Fibroblast of skin of right quadriceps (primary cell): ENCODE measurements at regions not wholly inside any gene's neighbourhood (a gene's known extent, or its start where the extent isn't known, plus 50 kb on each side); places are given as distances from the start of the nearest gene placed in this dataset.

Experiments
- DNase-seq: peaks from one replicate; pipeline ENCODE4 v3.0.0-alpha.2; 2013

- no peak for DNase-seq
Observed at GRCh38 chr3:84082726-84083125, 876.1 kb upstream of the CADM2 start.

DNA sequence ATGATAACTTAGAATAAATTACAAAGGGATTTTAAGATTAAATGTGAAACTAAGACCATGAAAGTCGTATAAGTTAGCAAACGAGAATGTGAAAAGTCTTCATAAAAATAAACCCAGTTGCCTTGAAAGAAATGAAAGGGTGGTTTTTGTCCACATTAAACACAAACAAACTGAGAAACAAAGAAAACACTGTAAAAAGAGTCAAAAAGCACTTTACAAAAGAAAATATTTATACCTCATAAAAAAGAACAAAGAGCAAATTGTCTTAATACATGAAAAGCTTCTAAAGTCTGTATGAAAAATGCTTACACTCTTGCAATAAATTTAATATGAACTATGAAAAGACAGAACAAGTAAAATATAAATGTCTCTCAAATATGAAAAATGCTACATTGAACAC is 865.9 kb upstream of the CADM2 start:
- no peak for DNase-seq

GRCh38 chr3:84096188-84096587 is 862.6 kb upstream of the CADM2 start:
- DNase-seq = no peak

- no peak for DNase-seq
Observed at GRCh38 chr3:84100861-84101260, 857.9 kb upstream of the CADM2 start.

GRCh38 chr3:84108442-84108971 is 850.3 kb upstream of the CADM2 start:
- peak; percentile 7 for DNase-seq

- DNase-seq = no peak
Observed at GRCh38 chr3:84109911-84110310, 848.9 kb upstream of the CADM2 start.

DNA sequence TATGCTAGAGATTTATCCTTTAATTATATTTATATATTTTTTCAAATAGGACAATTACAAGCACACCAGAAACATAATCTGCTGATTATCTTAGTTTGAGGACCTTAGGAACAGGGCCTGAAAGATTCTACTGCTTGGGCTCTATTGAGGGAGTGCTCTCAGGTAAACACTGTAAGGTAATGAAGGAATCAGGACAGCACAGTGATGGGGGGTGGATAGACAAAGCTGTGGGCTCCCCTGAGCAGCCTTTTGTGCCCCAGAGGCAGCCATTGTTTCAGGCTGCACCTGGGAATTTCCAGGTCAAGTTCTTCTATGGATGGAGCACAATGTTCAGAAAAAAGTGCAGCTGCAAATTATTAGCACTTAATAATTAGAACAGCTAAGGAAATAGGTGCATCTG is 848.0 kb upstream of the CADM2 start:
- DNase-seq = no peak

DNA sequence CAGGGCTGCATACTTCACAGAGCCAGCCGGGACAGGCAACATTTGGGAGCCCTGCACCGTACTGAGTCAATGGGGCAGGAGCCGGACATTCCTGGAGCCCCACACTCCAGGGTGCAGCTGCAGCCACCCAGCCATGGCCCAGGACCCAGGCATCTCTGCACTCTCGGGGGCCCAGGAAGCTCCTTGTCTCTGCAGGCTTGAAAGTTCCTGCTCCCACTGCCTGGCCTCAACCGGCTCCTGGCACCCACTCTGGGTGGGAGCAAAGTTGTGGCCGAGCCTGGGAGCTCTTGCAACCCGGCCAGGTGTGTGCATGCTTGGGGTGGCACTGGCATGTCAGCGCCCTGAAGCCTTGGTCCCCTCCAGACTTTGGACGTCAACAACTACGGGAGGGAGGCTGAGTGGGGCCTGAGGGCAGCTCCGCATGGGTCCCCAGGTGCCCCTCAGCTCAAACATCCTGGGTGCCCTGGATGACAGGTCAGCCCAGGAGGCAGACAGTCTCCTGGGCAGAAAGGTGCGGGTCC is 833.5 kb upstream of the CADM2 start:
- no peak for DNase-seq

GRCh38 chr3:84125760-84126159 is 833.0 kb upstream of the CADM2 start:
- no peak for DNase-seq

DNA sequence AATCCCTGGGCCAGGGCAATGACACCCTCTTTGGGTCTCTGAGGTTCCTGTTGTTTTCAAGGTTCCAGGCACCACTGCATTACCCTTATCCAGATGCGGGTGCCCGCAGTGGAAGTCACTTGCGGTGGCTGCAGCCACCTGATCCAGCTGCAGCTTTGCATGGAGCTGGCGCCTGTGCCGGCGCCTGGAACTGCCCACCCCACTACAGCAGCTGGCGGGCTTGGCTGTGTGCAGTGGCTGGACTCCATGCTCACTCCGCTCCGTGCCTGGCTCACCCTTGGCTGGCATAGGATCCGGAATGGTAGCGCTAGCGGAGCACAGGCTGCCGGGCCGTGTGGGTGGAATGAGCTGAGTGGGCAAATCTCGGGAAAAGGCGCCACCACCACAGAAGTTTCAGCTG is 832.6 kb upstream of the CADM2 start:
- DNase-seq = no peak

DNA sequence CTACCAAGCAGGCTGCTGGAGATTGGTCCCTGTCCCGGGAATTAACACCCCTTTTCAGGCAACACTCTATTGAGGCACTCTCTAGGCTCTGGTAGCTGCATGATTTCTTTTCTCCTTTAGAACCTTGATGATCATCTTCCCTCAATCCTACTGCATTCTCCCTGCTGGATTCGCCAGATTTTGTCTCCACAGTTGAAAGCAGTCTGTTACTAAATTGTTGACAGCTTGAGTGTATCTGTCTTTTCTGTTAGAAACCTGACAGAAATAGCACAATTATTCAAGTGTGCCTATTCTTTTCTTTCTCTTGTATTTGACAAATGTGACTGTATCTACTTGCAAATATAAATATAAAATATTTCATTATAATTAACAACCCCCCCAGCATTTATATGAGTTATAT is 830.8 kb upstream of the CADM2 start:
- no peak for DNase-seq

- DNase-seq = no peak
Observed at GRCh38 chr3:84136425-84136824, 822.4 kb upstream of the CADM2 start.

- no peak for DNase-seq
Observed at GRCh38 chr3:84140631-84141030, 818.2 kb upstream of the CADM2 start.

DNA sequence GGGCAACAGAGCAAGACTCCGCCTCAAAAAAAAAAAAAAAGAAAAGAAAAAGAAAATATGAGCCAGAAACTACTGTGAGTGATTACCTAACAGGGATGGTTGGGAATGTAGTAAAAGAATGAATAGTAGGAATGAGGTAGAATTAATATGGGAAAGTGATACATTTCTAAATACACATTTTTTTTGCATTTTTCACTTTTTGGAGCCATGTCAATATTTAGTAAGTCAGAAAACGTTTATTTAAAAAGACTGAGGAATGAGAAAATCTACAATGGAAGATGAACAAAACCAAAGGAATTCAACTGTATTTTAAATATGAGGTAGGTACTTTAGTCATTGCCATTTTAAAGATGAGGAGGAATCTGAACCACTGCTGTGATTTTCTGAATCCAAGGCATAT is 817.2 kb upstream of the CADM2 start:
- DNase-seq = peak; percentile 0

- no peak for DNase-seq
Observed at GRCh38 chr3:84165328-84165727, 793.5 kb upstream of the CADM2 start.

DNA sequence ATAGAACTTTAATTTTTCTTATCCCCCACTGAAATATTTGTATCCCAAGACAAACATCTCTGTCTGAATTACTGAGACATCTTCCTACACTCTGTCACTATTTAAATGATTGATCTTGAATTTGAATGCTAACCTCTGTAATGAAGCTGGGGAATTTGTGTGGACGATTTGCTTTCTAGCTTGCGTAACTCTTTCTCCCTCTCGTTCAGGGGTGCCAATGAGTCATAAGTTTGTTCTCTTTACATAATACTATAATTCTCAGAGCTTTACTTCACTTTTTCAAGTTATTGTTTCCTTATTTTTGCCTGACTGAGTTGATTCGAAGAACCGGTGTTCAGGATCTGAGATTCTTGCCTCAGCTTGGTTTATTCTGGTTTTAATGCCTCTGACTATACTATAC is 783.3 kb upstream of the CADM2 start:
- DNase-seq = no peak

GRCh38 chr3:84184937-84185336 is 773.9 kb upstream of the CADM2 start:
- no peak for DNase-seq

DNA sequence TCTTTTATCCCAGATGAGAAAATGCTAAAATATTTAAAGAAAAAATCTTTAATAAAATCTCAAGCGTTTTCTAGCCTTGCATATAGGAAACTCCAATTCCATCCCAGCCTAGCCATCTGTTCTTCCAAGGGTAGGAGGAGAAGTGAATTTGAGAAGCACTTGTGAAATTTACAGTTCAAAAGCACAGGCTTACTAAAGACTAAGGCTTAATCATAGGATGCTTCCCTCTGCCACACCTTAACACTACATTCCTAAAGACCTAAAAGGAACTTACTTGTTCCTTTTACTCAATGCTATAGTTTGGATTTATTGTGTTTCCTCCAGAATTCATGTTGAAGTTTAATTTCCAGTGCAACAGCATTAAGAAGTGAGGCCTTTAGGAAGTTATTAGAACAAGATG is 764.8 kb upstream of the CADM2 start:
- DNase-seq = no peak

- no peak for DNase-seq
Observed at GRCh38 chr3:84209474-84209873, 749.3 kb upstream of the CADM2 start.

- no peak for DNase-seq
Observed at GRCh38 chr3:84223512-84223911, 735.3 kb upstream of the CADM2 start.

- no peak for DNase-seq
Observed at GRCh38 chr3:84224262-84224661, 734.5 kb upstream of the CADM2 start.

- no peak for DNase-seq
Observed at GRCh38 chr3:84236261-84236660, 722.5 kb upstream of the CADM2 start.

DNA sequence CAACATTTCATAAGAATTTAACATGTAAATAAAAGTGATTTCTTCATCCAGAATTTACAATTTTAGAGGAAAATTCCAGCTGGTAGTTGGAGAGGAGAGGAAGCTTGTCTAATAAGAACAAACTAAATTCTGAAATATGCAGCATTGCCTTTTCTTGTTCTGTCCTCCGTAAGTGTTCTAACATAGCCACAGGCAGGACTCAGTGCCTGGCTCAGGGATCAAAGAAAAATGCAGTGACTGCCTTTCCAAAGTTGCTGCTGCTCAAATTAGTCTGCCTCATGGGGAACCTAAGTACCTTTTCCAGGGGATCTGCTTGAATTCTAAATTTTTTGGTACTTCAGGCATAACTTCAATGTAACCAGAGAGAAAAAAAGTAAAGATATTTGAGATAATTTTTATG is 713.0 kb upstream of the CADM2 start:
- no peak for DNase-seq

GRCh38 chr3:84260596-84260995 is 698.2 kb upstream of the CADM2 start:
- DNase-seq = no peak

DNA sequence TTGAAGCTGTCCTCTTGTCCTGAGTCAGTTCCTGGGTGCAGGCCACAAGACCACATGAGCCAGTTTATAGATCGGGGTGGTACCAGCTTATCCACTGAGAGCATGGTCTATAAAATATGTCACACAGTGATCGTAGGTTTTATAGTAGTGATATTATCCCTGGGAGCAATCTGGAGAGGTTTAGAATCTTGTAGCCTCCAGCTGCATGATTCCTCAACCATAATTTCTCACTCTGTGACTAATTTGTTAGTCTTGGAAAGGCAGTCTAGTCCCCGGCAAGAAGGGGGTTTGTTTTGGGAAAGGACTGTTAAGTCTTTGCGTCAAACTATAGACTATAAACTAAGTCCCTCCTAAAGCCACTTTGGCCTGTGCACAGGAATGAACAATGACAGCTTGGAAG is 693.0 kb upstream of the CADM2 start:
- DNase-seq = no peak

GRCh38 chr3:84275532-84275931 is 683.3 kb upstream of the CADM2 start:
- DNase-seq = no peak
